ENCODE measurements at regions not wholly inside any gene's neighbourhood (a gene's known extent, or its start where the extent isn't known, plus 50 kb on each side); places are given as distances from the start of the nearest gene placed in this dataset.

GRCh38 chr14:46018846-46019420, 632.6 kb downstream of the RPL10L start:
- Histone ChIP-seq H3K27ac (ENCODE audit: low read depth, low read length) (no peak overlapping the region), H3K4me2 (ENCODE audit: low read length) (no peak overlapping the region), H3K79me2 (ENCODE audit: insufficient read depth, low read length) (no peaks in the 10 kb centered on the region), H3K9ac (ENCODE audit: low read length) (no peak overlapping the region), H2AFZ (ENCODE audit: low read depth, low read length, poor library complexity, severe bottlenecking) (no peak overlapping the region), H3K9me3 (ENCODE audit: control insufficient read depth in 1 of 2, insufficient read depth in 1 of 2, low read depth in 1 of 2, low read length in 2 of 2) (no peaks in the 10 kb centered on the region), H3K27me3 (ENCODE audit: insufficient read depth, low read length) (no peaks in the 10 kb centered on the region), H4K20me1 (ENCODE audit: insufficient read depth) (no peaks in the 10 kb centered on the region), H3K4me3 (replicated peaks in 1 of 2; ENCODE audit: low read depth in 1 of 2, low read length in 2 of 2) (no peak overlapping the region), H3K9me2 (ENCODE audit: insufficient read depth) (no peaks in the 10 kb centered on the region), H3K4me1 (ENCODE audit: control insufficient read depth in 1 of 2, insufficient read depth in 2 of 2, low read length in 2 of 2) (no peaks in the 10 kb centered on the region), H3K36me3 (ENCODE audit: control insufficient read depth in 1 of 2, insufficient read depth in 2 of 2, low read length in 2 of 2) (no peaks in the 10 kb centered on the region)
- TF ChIP-seq EGR1 (IDR thresholded peaks at IDR 0.05; ENCODE audit: low read depth) (no peak), EZH2phosphoT487 (IDR thresholded peaks at IDR 0.05; ENCODE audit: borderline replicate concordance) (no peak), MAX (IDR thresholded peaks at IDR 0.05) (no peak), CEBPB (IDR thresholded peaks at IDR 0.05; ENCODE audit: low read depth) (no peak)
- no peak for ATAC-seq
- no peak for DNase-seq (ENCODE audit: low read depth, low spot score)
- ChIA-PET CTCF (no interaction called here), POLR2A (no interaction called here), RAD21 (ENCODE audit: low non-redundant PET in 1 of 2, low total read pairs in 2 of 2, uncharacterized antibody in 2 of 2, unreplicated experiment in 2 of 2) (no interaction called here)
- intact Hi-C loops (cut with micrococcal nuclease) = no loop called here
- no TSS peak for BruUV-seq (replicated peaks)

GRCh38 chr14:46008348-46008747, 643.2 kb downstream of the RPL10L start:
- no peak for ATAC-seq
- RAD21 ChIA-PET (ENCODE audit: low non-redundant PET in 1 of 2, low total read pairs in 2 of 2, uncharacterized antibody in 2 of 2, unreplicated experiment in 2 of 2) = no interaction called here
- no peak overlapping the region for H3K9ac ChIP-seq (ENCODE audit: low read length)
- H4K20me1 ChIP-seq (ENCODE audit: insufficient read depth) = no peaks in the 10 kb centered on the region
- H3K9me3 ChIP-seq (ENCODE audit: control insufficient read depth in 1 of 2, insufficient read depth in 1 of 2, low read depth in 1 of 2, low read length in 2 of 2) = peaks cover 0 to 12% of the 10 kb centered on the region in 2 experiments; a peak in 2 of 4 replicates
- no peak overlapping the region for H3K4me3 ChIP-seq (replicated peaks in 1 of 2; ENCODE audit: low read depth in 1 of 2, low read length in 2 of 2)
- H3K4me1 ChIP-seq (ENCODE audit: control insufficient read depth in 1 of 2, insufficient read depth in 2 of 2, low read length in 2 of 2) = no peaks in the 10 kb centered on the region
- DNase-seq (ENCODE audit: low read depth, low spot score) = no peak
- POLR2A ChIA-PET = no interaction called here
- no peak overlapping the region for H2AFZ ChIP-seq (ENCODE audit: low read depth, low read length, poor library complexity, severe bottlenecking)
- H3K4me2 ChIP-seq (ENCODE audit: low read length) = no peak overlapping the region
- H3K36me3 ChIP-seq (ENCODE audit: control insufficient read depth in 1 of 2, insufficient read depth in 2 of 2, low read length in 2 of 2) = no peaks in the 10 kb centered on the region
- no peak overlapping the region for H3K27ac ChIP-seq (ENCODE audit: low read depth, low read length)
- H3K79me2 ChIP-seq (ENCODE audit: insufficient read depth, low read length) = no peaks in the 10 kb centered on the region
- no TSS peak for BruUV-seq (replicated peaks)
- H3K9me2 ChIP-seq (ENCODE audit: insufficient read depth) = no peaks in the 10 kb centered on the region
- TF ChIP-seq ATF3 (IDR thresholded peaks at IDR 0.05) = no peak
- no peak for TF ChIP-seq ZBTB33 (IDR thresholded peaks at IDR 0.05; ENCODE audit: extremely low read depth, insufficient replicate concordance, low read length)
- TF ChIP-seq SRF (IDR thresholded peaks at IDR 0.05; ENCODE audit: low read depth) = no peak
- TF ChIP-seq JUND (IDR thresholded peaks at IDR 0.05) = no peak
- TF ChIP-seq CEBPB (IDR thresholded peaks at IDR 0.05; ENCODE audit: low read depth) = no peak
- no peak for TF ChIP-seq POLR2A (IDR thresholded peaks at IDR 0.05; ENCODE audit: borderline replicate concordance, extremely low read depth, insufficient read depth, insufficient read length)
- no peak for TF ChIP-seq SP1 (IDR thresholded peaks at IDR 0.05; ENCODE audit: low read depth)
- no peak for TF ChIP-seq EGR1 (IDR thresholded peaks at IDR 0.05; ENCODE audit: low read depth)
- no peak for TF ChIP-seq POLR2AphosphoS5 (IDR thresholded peaks at IDR 0.05; ENCODE audit: low read depth, low read length)
- TF ChIP-seq REST (IDR thresholded peaks at IDR 0.05; ENCODE audit: low read depth) = no peak
- TF ChIP-seq TCF7L2 (IDR thresholded peaks at IDR 0.05; ENCODE audit: borderline replicate concordance, extremely low read depth, insufficient read depth, insufficient read length) = no peak
- TF ChIP-seq EZH2 (IDR thresholded peaks at IDR 0.05) = no peak
- no peak for TF ChIP-seq ZNF274 (IDR thresholded peaks at IDR 0.05; ENCODE audit: low read depth, low read length)
- no peak for TF ChIP-seq ELF1 (IDR thresholded peaks at IDR 0.05; ENCODE audit: borderline replicate concordance, low read depth)
- TF ChIP-seq CBX3 (IDR thresholded peaks at IDR 0.05; ENCODE audit: low read depth) = no peak
- CTCF ChIA-PET = no interaction called here
- H3K27me3 ChIP-seq (ENCODE audit: insufficient read depth, low read length) = no peaks in the 10 kb centered on the region
- intact Hi-C loops (cut with micrococcal nuclease) = no loop called here
